ENCODE measurements at regions not wholly inside any gene's neighbourhood (a gene's known extent, or its start where the extent isn't known, plus 50 kb on each side); places are given as distances from the start of the nearest gene placed in this dataset.

DNA sequence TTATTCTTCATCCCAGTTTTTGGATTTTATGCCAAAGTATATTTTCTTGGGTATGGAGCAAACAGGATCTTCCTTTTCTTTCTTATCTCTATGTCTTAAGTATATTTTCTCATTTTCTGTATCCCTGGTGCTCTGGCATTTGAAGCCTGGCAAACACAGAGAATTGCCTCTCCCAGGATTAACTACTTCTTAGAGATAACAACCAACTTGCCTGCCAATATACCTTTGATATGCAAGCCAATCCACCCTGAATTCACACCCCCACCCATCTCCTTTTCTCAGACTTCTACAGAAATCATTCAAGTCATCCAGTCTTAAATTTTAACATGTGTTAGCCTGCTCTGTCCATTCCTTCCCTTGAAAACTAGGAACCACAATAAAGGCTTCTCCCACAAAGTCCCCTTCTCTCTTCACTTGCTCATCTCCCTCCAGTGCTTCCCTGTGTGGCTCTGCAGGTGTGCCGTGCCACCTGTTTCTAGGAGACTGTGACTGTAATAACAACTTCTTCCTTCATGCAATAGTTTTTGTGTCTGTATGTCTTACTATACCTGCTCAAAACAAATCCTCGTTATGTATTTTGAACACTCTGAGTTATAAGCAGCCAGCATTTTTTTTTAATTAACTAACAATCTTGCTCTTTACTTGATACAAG is 649.7 kb upstream of the RIOK2 start:
- H3K4me1 ChIP-seq (ENCODE audit: control insufficient read depth, insufficient read depth, low read length): no peaks in the 10 kb centered on the region
- no peaks in the 10 kb centered on the region for H3K36me3 ChIP-seq (ENCODE audit: control insufficient read depth, insufficient read depth, low read length)
- intact Hi-C loops (cut with micrococcal nuclease; ENCODE audit: unreplicated experiment) (no loop called here), in situ Hi-C loops (cut with HindIII; ENCODE audit: low pct_unique_long_range_greater_than_20kb, low sequenced_read_pairs) (no loop called here)
- POLR2A ChIA-PET: no interaction called here
- no TSS peak for BruUV-seq (replicated peaks)
- no peak overlapping the region for H3K4me3 ChIP-seq (ENCODE audit: low read depth in 2 of 2, low read length in 2 of 2)
- DNase-seq (ENCODE audit: low read depth, low spot score) (no peak), ATAC-seq (no peak)
- no peaks in the 10 kb centered on the region for H3K9me3 ChIP-seq (ENCODE audit: control insufficient read depth, insufficient read depth, low read depth, low read length)
- H3K27me3 ChIP-seq (ENCODE audit: control insufficient read depth, insufficient read depth, low read length): no peaks in the 10 kb centered on the region
- no peak for TF ChIP-seq SIN3A (IDR thresholded peaks at IDR 0.05; ENCODE audit: borderline replicate concordance, insufficient read depth, low read depth, low read length)
- TF ChIP-seq, protein P1, sequence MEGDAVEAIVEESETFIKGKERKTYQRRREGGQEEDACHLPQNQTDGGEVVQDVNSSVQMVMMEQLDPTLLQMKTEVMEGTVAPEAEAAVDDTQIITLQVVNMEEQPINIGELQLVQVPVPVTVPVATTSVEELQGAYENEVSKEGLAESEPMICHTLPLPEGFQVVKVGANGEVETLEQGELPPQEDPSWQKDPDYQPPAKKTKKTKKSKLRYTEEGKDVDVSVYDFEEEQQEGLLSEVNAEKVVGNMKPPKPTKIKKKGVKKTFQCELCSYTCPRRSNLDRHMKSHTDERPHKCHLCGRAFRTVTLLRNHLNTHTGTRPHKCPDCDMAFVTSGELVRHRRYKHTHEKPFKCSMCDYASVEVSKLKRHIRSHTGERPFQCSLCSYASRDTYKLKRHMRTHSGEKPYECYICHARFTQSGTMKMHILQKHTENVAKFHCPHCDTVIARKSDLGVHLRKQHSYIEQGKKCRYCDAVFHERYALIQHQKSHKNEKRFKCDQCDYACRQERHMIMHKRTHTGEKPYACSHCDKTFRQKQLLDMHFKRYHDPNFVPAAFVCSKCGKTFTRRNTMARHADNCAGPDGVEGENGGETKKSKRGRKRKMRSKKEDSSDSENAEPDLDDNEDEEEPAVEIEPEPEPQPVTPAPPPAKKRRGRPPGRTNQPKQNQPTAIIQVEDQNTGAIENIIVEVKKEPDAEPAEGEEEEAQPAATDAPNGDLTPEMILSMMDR (IDR thresholded peaks at IDR 0.05): no peak
- TF ChIP-seq, protein P2, sequence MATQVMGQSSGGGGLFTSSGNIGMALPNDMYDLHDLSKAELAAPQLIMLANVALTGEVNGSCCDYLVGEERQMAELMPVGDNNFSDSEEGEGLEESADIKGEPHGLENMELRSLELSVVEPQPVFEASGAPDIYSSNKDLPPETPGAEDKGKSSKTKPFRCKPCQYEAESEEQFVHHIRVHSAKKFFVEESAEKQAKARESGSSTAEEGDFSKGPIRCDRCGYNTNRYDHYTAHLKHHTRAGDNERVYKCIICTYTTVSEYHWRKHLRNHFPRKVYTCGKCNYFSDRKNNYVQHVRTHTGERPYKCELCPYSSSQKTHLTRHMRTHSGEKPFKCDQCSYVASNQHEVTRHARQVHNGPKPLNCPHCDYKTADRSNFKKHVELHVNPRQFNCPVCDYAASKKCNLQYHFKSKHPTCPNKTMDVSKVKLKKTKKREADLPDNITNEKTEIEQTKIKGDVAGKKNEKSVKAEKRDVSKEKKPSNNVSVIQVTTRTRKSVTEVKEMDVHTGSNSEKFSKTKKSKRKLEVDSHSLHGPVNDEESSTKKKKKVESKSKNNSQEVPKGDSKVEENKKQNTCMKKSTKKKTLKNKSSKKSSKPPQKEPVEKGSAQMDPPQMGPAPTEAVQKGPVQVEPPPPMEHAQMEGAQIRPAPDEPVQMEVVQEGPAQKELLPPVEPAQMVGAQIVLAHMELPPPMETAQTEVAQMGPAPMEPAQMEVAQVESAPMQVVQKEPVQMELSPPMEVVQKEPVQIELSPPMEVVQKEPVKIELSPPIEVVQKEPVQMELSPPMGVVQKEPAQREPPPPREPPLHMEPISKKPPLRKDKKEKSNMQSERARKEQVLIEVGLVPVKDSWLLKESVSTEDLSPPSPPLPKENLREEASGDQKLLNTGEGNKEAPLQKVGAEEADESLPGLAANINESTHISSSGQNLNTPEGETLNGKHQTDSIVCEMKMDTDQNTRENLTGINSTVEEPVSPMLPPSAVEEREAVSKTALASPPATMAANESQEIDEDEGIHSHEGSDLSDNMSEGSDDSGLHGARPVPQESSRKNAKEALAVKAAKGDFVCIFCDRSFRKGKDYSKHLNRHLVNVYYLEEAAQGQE (IDR thresholded peaks at IDR 0.05; ENCODE audit: insufficient read depth in 1 of 2, low read depth in 2 of 2, low read length in 1 of 2): no peak
- no peak for TF ChIP-seq POLR2AphosphoS5 (IDR thresholded peaks at IDR 0.05; ENCODE audit: low read depth, low read length)
- no peak for TF ChIP-seq TCF7L2 (IDR thresholded peaks at IDR 0.05; ENCODE audit: low read depth, low read length)
- CTCF ChIA-PET: no interaction called here
- H3K27ac ChIP-seq (ENCODE audit: low read length): no peak overlapping the region

- TF ChIP-seq, protein P2 (IDR thresholded peaks at IDR 0.05; ENCODE audit: insufficient read depth in 1 of 2, low read depth in 2 of 2, low read length in 1 of 2): no peak
- no peak for TF ChIP-seq SIN3A (IDR thresholded peaks at IDR 0.05; ENCODE audit: borderline replicate concordance, insufficient read depth, low read depth, low read length)
- TF ChIP-seq TCF7L2 (IDR thresholded peaks at IDR 0.05; ENCODE audit: low read depth, low read length): no peak
- TF ChIP-seq POLR2AphosphoS5 (IDR thresholded peaks at IDR 0.05; ENCODE audit: low read depth, low read length): no peak
- TF ChIP-seq, protein P1 (IDR thresholded peaks at IDR 0.05): no peak
- intact Hi-C loops (cut with micrococcal nuclease; ENCODE audit: unreplicated experiment) (no loop called here), in situ Hi-C loops (cut with HindIII; ENCODE audit: low pct_unique_long_range_greater_than_20kb, low sequenced_read_pairs) (no loop called here)
- Histone ChIP-seq H3K9me3 (ENCODE audit: control insufficient read depth, insufficient read depth, low read depth, low read length) (no peaks in the 10 kb centered on the region), H3K4me3 (ENCODE audit: low read depth in 2 of 2, low read length in 2 of 2) (no peak overlapping the region), H3K36me3 (ENCODE audit: control insufficient read depth, insufficient read depth, low read length) (no peaks in the 10 kb centered on the region), H3K4me1 (ENCODE audit: control insufficient read depth, insufficient read depth, low read length) (peaks cover 3% of the 10 kb centered on the region; the same call in 1 of the 2 replicates), H3K27me3 (ENCODE audit: control insufficient read depth, insufficient read depth, low read length) (no peaks in the 10 kb centered on the region), H3K27ac (ENCODE audit: low read length) (no peak overlapping the region)
- ChIA-PET CTCF (no interaction called here), POLR2A (no interaction called here)
- no peak for ATAC-seq
- no TSS peak for BruUV-seq (replicated peaks)
- DNase-seq (ENCODE audit: low read depth, low spot score): no peak
These were observed 651.5 kb upstream of the RIOK2 start for GRCh38 chr5:97834561-97834960.
